Body of pancreas (tissue), 4 donors: ENCODE measurements at regions not wholly inside any gene's neighbourhood (a gene's known extent, or its start where the extent isn't known, plus 50 kb on each side); places are given as distances from the start of the nearest gene placed in this dataset.
A peak's percentile ranks its signal among the peaks of the same experiment; 100 is the strongest.

Experiments used
- ATAC-seq: fragments of 150-250 bp; one replicate; pipeline ENCODE4 v1.9.1; 2016
- DNase-seq, 4 donors: peaks; one replicate each; pipeline ENCODE4 v3.0.0-alpha.2; 2019
- H3K27ac ChIP-seq, 4 donors: fragments of 200-600 bp; sonication (generic); 1 replicate in 3 of 4; 2 replicates in 1 of 4; pipeline versions ENCODE4 v1.5.1 to v1.6.1; 2016 to 2019; ENCODE audit warnings: mild to moderate bottlenecking in 1 of 4, mixed read lengths in 1 of 4, moderate library complexity in 1 of 4
- H3K27me3 ChIP-seq, 2 donors: fragments of 200-600 bp; sonication (generic); one replicate each; pipeline ENCODE4 v1.6.0; 2016; ENCODE audit warnings: mild to moderate bottlenecking in 1 of 2
- H3K36me3 ChIP-seq, 2 donors: fragments of 200-600 bp; sonication (generic); replicated peaks in 1 of 2; 2 replicates each; pipeline ENCODE4 v1.5.1; 2016; ENCODE audit warnings: low read depth in 2 of 2; ENCODE audit not compliant: insufficient read depth in 1 of 2
- H3K4me1 ChIP-seq: fragments of 200-600 bp; sonication (generic); one replicate; pipeline ENCODE4 v1.6.0; 2016
- H3K4me3 ChIP-seq, 2 donors: fragments of 200-600 bp; sonication (generic); 1 replicate in 1 of 2; 2 replicates in 1 of 2; pipeline ENCODE4 v1.5.1; 2016 to 2019
- H3K9me3 ChIP-seq, 3 donors: fragments of 200-600 bp; sonication (generic); 1 replicate in 2 of 3; 2 replicates in 1 of 3; pipeline ENCODE4 v1.5.1; 2016
- CTCF ChIP-seq, 7 experiments: fragments of 450-650 bp in 4 of 7; fragments of 200-600 bp in 3 of 7; sonication (generic) in 3 of 7; IDR thresholded peaks; one replicate each; pipeline ENCODE4 v1.5.1; 2016 to 2019; ENCODE audit warnings: antibody characterized with exemption in 7 of 7
- POLR2A ChIP-seq, 3 donors: fragments of 450-650 bp; IDR thresholded peaks; one replicate each; pipeline ENCODE4 v1.6.1; 2016; ENCODE audit warnings: antibody characterized with exemption in 3 of 3, mild to moderate bottlenecking in 2 of 3
- WGBS, 2 donors: methylation state at CpG; one replicate each; pipeline ENCODE4 v1.1.5; 2017; 5-methylcytosine and 5-hydroxymethylcytosine counted together
- intact Hi-C: fragments of 100-400 bp; cut with DNase I; formaldehyde crosslinking; loops from one replicate; pipeline ENCODE4 v1.15.1; 2023

- H3K9me3 ChIP-seq = no peaks in the 10 kb centered on the region
- H3K27ac ChIP-seq = no peak overlapping the region
- no peak for DNase-seq
- intact Hi-C loops = no loop called here
- TF ChIP-seq CTCF (IDR thresholded peaks at IDR 0.05) = no peak
- H3K4me1 ChIP-seq = peaks cover 22% of the 10 kb centered on the region
- no peaks in the 10 kb centered on the region for H3K36me3 ChIP-seq
- no peak for ATAC-seq
- no peaks in the 10 kb centered on the region for H3K27me3 ChIP-seq
- H3K4me3 ChIP-seq = no peak overlapping the region
- 24 to 34% methylated on average over 3 to 4 of the region's 4 CpGs for WGBS, 2 donors
Observed at GRCh38 chr5:71907608-71908145, 188.6 kb downstream of the CARTPT start.

GRCh38 chr5:71910741-71911140 lies 191.7 kb downstream of the CARTPT start:
- no peak overlapping the region for H3K27ac ChIP-seq
- no peaks in the 10 kb centered on the region for H3K36me3 ChIP-seq
- DNase-seq (no peak), ATAC-seq (no peak)
- no peaks in the 10 kb centered on the region for H3K27me3 ChIP-seq
- no peak overlapping the region for H3K4me3 ChIP-seq
- H3K9me3 ChIP-seq = no peaks in the 10 kb centered on the region
- intact Hi-C loops = no loop called here
- H3K4me1 ChIP-seq = peaks cover 20% of the 10 kb centered on the region
- WGBS, 2 donors = 65 to 72% methylated on average over 3 of the region's 3 CpGs
- no peak for TF ChIP-seq POLR2A (IDR thresholded peaks at IDR 0.05)
- TF ChIP-seq CTCF (IDR thresholded peaks at IDR 0.05) = no peak

- no peak for TF ChIP-seq CTCF (IDR thresholded peaks at IDR 0.05)
- TF ChIP-seq POLR2A (IDR thresholded peaks at IDR 0.05) = no peak
- Histone ChIP-seq H3K9me3 (no peaks in the 10 kb centered on the region), H3K27ac (no peak overlapping the region), H3K36me3 (no peaks in the 10 kb centered on the region), H3K4me3 (no peak overlapping the region), H3K27me3 (no peaks in the 10 kb centered on the region), H3K4me1 (peaks cover 7% of the 10 kb centered on the region)
- no peak for ATAC-seq
- DNase-seq = no peak
- WGBS, 2 donors = 76 to 78% methylated on average over 1 of the region's 1 CpG
- intact Hi-C loops = no loop called here
Observed at GRCh38 chr5:71912021-71912420, 192.9 kb downstream of the CARTPT start.

GRCh38 chr5:71914281-71914680 lies 193.0 kb upstream of the MAP1B start:
- WGBS, 2 donors = 78 to 83% methylated on average over 2 of the region's 2 CpGs
- no peaks in the 10 kb centered on the region for H3K9me3 ChIP-seq
- ATAC-seq (no peak), DNase-seq (no peak)
- TF ChIP-seq CTCF (IDR thresholded peaks at IDR 0.05) = no peak
- no peak for TF ChIP-seq POLR2A (IDR thresholded peaks at IDR 0.05)
- no peaks in the 10 kb centered on the region for H3K4me1 ChIP-seq
- intact Hi-C loops = no loop called here
- H3K4me3 ChIP-seq = no peak overlapping the region
- H3K27ac ChIP-seq = no peak overlapping the region
- H3K27me3 ChIP-seq = no peaks in the 10 kb centered on the region
- H3K36me3 ChIP-seq = no peaks in the 10 kb centered on the region

- no peaks in the 10 kb centered on the region for H3K36me3 ChIP-seq
- ATAC-seq (peak; percentile 38), DNase-seq (no peak)
- no peak for TF ChIP-seq POLR2A (IDR thresholded peaks at IDR 0.05)
- TF ChIP-seq CTCF (IDR thresholded peaks at IDR 0.05) = no peak
- peaks cover 0 to 6% (median 0%) of the 10 kb centered on the region in 3 donors for H3K9me3 ChIP-seq
- H3K27me3 ChIP-seq = no peaks in the 10 kb centered on the region
- H3K27ac ChIP-seq = no peak overlapping the region
- H3K4me1 ChIP-seq = peaks cover 4% of the 10 kb centered on the region
- no peak overlapping the region for H3K4me3 ChIP-seq
- intact Hi-C loops = no loop called here
Observed at GRCh38 chr5:71922584-71923106, 184.6 kb upstream of the MAP1B start.
